Stimulated activated CD8-positive, alpha-beta memory T cell treated with anti-CD3 and anti-CD28 coated beads, Interleukin-2, amount 100 ng/mL, for 1 hour (primary cell): ENCODE measurements at regions not wholly inside any gene's neighbourhood (a gene's known extent, or its start where the extent isn't known, plus 50 kb on each side); places are given as distances from the start of the nearest gene placed in this dataset.
"Not testable (repeated sequence)": the region's sequence is repeated elsewhere in the genome, so short reads cannot be mapped to it uniquely, and the experiment has no call there.

Experiments used
- DNase-seq, 2 donors: peaks; one replicate each; pipeline ENCODE4 v3.0.0-alpha.2; 2020; ENCODE audit warnings: low read depth in 2 of 2

DNA sequence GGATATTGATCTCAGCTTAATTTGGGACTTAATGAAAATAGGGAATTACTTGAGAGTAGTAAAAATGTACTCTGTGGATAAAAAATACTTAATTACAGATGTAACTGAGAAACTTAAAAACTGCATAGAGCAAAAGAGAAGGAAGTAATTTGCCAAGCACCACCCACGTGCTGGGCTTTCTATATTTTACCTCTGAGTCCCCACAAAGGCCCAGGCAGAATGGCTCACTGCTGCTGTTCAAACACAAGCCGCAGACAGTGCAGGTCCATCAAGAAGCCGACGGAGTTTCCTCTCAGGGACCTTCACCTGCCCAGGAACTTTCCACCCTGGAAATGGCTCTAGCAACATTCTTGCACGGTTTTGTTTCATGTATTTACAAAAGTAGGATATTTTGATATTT is 77.2 kb upstream of the TRPM1 start:
- no peak for DNase-seq

DNA sequence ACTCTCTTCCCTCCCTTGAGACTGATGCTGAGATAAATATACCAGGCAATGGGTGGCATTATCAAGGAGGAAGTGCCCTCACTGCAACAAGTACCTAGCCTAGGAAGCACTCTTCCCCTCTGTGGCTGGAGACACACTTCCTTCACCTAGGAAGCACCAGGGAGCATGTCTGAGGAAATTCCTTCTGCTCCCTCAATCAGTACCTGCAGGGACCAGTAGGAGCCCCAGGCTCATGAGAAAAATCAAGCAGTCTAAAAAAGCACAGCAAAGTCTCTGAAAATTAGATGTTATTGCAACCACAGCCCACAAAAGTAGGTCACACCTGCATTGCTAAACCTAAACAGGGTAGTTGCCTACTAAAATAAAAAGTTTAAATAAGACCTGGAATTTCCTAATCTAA is 78.2 kb upstream of the TRPM1 start:
- DNase-seq = no peak

DNA sequence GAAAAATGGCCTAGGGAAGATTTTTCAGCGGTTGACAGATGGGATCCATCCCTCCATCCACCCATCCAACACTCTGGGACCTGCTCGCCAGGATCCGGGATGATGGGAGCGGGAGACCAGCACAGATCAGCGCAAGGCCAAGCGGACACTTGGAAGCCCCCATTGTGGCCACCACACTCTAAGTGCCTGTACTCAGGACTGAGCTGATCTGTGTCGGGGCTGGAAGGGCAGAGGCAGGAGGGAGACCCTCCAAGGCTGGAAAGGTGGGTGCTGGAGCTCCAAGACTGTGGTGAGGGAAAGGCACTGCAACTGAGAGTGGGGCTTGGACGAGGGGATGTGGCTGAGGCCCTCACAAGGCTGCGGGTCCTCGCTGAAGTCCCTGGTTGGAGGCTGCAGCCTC is 91.8 kb upstream of the TRPM1 start:
- no peak for DNase-seq

DNA sequence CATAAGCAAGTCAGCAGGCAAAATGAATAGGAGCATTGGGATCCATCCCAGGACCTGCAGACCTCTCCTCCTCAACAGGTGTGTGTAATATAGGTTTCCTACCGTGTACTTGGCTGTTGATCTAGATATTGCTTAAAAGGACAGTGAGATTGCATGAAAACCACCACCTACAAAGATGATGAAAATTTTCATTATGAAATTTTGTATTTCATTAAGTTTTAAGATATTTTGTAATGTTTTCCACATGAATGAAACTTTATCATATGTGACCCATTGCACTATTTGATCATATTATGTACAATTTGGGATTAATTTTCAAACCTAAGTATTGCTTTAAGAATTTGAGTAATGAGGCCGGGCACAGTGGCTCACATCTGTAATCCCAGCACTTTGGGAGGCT is 94.3 kb upstream of the TRPM1 start:
- DNase-seq = no peak

DNA sequence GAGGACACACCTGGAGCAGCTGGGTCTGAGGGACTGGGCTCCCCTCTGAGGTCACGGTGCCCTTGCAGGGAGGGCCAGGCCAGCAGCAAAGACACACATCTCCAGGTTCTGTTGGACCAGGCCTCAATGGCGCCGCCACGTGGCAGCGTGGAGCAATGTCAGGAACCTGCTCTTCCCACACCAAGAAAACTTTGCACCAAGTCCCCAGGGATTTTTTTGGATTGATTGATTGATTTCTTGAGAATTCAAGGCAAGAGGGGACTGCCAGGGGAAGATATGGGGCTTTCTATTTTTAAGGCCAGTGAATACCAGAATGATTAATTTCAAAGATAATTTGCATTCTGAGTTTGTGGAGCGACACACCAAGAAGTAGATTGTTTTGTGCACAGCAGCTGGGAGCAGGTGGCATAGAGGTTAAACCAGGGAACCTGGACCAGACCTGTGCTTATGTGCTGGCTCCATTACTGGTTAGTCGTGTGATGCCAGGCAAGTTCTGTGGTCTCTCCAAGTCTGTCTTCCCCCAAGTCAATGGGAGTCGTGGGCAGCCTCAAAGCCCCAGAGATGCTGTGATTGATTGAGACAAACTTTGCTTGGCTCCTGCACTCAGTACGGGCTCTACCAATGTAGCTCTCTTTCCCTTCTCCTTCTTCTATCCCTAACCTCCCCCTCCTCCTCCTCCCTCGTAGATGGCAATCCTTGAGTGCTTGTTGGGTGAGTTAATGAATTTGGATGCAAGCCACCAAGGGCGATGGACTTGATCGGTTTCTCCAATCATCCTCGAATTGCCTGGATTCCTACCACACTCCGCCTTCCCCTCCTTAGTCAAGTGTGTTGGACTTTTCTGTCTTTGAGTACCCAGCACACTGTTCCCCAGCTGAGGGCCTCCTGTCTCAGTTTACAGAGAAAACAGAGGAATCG is 96.2 kb upstream of the TRPM1 start:
- peak in 1 of 2 donors; percentile 12 for DNase-seq

DNA sequence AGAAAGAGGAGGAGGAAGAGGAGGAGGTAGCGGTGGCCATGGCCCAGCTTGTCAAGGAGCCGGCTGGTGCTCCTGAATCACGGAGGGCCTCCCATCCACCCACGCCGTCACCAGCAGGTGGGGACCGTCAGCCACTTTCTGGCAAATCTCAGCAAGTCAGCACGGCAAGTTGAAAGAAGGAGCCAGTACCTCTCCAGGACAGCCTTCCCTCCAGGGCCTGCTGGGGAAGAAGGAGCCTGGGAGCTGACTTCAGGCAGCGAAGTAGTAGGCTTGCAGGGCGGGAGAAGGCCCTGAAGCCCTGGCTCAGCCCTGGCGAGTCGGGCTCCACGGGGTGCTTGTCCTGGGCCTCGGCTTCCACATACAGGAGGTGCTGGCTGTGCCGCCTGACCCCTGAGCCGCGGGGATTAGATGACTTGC is 99.2 kb upstream of the TRPM1 start:
- peak; percentile 15 to 45 for DNase-seq

DNA sequence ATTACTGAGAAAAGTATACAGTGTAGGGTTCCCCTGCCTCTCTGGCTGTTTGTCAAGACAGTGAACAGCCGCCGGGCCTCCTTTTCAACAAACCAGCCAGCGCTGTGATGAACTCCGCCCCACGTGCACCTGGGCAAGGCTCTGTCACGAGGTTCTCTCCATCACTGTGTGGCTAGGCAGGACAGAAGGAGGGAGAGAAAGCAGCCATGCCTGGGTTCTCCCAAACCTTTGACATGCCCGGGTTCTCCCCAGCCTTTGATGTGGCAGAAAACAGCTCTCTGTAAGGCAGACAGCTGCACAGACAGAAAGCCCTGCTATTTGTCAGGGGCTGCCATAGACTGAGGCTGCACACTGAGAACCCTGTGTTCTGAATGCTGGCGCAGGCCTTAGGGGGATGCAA is 101.4 kb upstream of the TRPM1 start:
- no peak for DNase-seq

DNA sequence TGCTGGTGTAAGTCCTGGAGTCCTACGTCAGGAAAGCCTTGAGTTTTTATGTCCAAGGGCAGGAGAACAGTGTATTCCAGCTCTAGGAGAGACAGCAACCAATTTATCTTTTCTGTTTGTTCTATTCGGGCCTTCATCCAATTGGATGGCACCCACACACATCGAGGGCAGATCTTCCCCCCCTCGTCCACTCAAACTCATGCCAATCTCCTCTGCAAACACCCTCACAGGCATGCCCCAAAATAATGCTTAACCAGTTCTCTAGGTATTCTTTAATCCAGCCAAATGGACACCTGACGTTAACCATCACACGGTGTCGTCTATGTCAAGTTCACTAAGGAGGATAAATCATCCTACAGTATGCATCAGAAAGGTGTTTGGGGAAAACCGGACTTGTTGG is 102.5 kb upstream of the TRPM1 start:
- DNase-seq = no peak

DNA sequence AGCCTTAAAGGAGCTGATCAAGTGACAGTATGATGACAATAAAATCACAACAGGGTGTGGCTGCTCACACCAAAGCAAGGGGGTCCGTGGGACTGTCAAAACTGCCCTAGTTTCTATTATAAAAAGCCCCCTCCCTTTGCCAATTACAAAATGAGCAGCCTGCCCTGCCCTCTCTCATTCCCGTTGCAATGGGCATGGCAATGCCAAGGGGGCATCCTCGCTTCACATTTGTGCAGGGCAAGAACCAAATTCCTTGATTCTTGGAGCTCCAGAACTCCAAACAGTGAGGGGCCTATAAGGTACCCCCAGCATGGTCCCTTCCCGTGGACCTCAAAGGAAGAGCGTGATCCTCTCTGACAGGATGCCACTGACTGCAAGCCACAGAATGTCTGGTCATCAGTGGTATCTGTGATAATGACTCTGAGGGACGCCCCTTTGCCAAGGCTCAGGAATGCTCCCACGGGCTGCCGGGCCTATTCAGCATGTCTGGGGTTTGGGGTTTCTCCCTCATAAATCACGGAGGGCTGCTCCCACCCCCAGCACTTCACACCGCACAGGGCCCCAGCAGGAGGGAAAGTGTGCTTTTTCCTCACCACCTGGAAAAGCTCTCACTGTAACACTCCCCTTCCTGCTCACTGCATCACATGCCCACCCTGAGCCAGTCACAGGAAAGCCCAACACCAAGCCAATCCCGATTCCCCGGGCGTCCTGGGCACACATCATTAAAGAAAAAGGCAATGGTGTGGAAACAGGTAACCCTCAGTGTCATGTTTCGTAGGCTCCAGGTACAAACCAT is 105.1 kb upstream of the TRPM1 start:
- DNase-seq = no peak

DNA sequence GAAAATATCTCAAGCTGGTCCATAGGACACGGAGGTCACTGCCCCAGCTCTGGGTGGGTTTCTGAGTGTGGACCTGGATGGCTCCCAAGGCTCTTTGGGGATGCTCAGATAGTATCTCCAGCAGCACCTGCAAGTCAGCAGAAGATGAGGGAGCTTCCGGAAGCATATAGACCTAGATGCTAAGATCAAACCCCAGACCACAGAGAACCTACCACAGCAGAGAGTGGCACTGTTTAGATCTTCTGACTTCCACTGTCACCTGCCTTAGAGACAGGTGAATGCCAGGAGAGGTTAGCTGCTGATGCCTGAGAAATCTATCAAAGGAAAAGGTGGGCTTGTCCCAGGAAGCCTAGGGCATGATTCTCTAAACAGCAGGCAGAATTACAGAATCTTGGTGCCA is 105.7 kb upstream of the TRPM1 start:
- no peak for DNase-seq

DNA sequence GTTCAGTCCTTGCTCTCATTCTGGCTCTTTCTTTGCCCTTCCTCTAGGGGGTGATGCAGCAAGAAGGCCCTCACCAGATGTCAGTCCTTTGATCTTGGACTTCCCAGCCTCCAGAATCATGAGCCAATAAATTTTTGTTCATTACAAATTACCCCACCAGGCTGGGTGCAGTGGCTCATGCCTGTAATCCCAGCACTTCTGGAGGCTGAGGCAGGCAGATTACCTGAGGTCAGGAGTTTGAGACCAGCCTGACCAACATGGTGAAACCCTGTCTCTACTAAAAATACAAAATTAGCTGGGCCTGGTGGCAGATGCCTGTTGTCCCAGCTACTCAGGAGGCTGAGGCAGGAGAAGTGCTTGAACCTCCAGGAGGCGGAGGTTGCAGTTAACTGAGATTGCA is 106.3 kb upstream of the TRPM1 start:
- DNase-seq = not testable (repeated sequence)

DNA sequence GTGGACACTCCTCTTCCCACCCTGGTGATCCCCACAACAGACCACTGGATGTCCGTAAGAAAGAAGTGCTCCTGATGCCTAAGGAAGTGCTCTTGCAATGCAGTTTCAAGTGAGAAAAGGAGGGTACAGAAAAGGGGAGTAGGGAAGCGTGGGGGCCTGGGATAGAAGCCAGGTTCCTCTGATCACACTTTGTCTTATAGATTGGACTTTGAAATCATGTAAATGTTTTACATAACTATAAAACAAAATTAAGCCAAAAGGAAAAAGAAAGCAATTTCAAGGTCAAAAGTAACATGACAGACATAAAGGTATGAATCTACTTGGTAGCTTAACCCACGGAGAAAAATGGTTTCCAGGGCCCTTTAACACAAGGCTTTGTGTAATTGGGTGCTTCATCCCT is 107.3 kb upstream of the TRPM1 start:
- DNase-seq = no peak

DNA sequence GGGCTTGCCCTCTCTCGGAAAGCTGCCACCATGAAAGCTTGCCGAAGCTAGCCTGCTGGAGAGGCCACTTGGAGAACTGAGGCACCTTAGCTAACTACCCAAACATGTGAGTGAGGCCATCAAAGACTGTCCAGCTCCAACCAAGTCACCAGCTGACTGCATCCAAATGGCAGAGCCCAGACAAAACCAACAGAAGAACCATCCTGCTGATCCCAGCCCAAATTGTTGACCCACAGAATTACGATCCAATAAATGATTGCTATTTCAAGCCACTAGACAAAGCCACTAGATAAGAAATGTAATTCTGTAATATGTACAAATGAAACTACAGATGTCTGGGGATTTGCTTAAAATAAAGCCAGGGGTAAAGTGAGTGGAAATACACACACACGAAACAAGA is 109.8 kb upstream of the TRPM1 start:
- no peak for DNase-seq

DNA sequence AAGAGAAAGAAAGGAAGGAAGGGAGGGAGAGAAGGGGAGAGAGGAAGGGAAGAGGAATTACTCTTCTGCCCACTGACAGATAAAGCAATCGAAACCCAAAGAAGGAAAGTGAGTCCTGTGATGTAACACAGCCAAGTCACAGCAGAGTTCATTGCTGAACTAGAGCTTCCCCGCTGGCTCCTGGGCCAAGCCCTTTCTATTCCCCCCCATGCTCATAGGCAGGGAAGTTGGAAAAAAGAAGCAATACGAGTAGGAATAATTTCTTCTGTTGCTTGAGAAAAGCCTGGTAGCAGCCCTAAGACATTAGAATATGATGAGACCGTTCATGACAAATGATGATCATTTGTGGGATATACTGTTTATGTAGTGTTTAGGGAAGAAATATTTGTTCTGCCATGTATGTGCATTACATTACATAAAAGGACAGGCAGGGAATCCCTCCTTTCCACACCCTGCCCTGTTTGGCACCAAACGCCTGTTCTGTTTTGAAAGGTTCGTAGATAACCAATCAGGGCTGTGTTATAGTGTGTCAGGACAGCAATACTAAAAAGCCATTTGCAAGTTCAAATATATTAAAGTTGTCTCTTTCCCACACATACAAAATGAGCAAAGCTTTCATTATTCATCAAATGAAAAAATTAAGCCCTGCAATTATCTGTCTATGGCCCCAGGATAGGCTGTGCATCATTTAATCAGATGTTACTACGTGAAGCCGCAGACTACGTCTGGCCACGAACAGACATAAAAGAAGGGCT is 111.0 kb upstream of the TRPM1 start:
- no peak for DNase-seq

DNA sequence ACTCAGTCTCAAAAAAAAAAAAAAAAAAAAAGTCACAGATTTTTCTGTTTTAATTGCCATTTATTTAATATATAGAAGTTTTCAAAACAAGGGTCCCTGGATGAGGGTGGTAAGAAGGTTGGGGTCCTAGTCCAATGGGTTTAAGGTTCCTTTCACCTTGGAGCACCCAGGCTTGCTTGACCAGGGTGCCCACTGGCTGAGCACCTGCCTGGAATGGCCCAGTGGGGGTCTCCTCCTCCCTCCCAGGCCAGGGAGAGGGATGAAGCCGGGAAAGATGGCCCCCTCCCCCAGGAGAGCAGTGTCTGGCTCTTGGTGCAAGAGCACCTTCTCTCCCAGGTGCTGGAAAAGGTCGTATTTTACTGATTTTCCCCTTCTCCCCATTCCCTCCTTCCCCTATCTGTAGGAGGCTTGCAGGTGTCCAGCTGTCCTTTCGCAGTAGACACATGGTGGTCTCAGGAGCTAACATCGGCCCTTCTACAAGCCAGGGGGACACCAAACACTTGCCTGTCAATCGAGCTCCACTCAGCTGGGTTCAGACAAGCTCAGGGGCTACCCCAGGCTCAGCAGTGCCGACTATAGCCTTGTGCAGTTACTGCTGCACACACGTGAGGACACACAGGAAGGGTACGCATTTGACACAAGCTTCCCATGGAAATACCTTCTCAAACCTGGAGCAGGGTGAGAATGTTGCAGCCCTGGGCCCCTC is 112.3 kb upstream of the KLF13 start:
- no peak for DNase-seq

DNA sequence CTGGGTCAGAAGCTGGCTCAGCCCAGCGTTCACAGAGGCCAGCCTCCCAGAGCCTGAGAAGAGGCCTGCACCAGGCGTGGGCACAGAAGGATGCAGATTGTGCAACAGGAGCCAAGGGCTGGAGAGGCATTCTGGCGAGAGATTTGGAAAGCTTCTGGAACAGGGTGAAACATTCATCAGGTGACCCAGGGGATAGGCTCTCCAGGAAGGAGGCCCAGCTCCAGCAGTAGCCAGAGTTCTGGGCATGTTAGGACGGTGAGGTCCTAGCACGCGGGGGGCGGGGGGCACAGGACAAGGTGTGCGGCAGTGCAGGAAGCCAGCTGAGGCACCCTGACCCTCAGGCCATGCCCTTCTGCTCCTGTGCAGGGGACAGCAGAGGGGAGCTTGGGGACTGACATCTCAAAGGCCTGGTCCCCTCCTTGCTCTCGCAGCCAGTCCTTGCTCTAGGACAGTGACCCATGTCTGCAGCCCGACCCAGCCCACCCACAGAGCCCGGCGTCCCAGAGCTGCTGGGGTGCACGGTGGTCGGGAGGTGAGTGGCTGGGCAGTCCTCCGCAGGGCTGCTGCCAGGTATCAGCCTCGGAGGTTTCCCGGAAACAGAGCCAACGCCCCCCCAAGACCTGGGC is 111.7 kb upstream of the KLF13 start:
- no peak for DNase-seq

DNA sequence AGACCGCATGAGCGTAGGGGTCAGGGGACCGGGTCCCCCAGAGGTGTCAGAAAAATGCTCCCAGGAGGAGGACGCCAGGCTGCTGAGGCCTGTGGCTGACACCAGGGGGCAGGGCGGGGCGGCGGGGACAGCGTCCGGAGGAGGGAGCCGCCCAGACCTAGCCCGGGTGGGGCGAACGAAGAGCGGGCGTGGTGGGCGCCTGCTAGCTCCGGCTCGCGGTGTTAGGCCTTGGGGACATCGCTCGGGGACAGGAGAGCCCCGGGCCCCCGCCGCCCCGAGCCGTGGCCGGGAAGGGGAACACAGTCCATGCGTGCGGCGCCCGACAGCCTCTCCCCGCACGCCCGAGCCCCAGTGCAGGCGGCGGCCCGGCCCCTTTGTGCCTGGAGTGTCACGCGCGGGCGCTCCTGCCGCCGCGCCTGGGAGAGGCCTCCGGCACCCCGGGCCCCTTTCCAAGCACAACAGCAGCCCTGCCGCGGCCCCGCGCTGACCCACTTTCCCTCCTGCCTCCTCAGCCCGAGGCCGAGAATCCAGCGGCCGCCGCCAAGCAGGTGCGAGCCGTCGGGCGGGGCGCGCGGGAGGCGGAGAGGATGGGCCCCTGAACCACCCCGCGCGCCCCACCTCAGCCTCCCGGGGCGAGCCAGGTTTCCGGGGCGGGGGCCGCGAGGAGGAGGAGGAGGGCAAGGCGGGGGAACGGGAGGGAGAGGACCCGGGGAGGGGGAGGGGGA is 111.0 kb upstream of the KLF13 start:
- DNase-seq = peak; percentile 62 to 75

DNA sequence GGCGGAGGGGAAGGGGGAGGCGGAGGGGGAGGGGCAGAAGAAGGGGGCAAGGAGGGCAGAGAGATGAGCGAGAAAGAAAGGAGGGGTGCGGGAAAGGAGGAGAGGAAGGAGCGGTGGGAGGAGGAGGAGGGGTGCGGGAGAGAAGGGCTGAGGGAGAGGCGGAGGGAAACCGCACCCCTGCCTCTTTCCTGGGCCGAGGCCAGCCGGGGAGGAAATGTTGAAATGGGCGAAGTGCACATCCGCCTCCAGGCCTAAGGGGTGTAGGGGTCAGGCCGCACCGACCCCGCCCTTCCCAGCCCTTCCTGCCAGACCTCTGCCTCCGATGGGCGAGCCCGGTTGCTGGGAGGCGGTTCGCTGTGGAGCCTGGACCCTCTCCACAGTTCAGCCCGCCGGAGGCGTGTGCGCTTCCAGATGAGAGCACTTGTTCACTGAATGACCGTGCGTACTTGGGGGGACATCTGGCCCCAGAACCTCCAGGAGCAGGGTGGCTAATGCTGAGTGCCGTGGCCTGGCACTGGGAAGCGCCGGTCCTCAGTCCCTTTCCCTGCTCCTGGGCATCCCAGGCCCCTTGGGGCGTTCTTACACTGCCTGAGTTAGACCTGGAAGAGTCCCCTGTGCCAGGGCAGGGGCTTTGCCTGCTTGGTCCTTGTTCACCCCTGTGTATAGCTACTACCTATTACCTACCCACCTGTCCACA is 110.3 kb upstream of the KLF13 start:
- DNase-seq = peak; percentile 11 to 26

DNA sequence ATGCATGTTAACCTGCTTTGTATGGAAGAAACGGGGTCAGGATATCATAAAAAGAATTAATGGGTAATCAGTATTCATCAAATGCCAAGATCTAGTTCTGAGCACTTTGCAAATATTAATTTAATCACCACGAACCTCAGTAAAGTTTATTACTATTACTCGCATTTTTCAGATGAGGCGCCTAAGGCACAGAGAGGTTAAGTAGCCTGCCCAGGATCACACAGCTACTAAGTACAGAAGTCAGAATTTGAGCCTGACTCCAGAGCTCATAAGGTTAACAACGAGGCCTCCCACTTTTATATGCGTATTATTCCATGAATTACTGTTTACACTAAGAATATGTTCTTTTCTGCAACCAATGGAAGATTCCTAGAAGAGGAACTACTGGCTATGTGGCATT is 109.6 kb upstream of the KLF13 start:
- DNase-seq = no peak
